Coronary artery (tissue), 2 donors: ENCODE measurements at regions not wholly inside any gene's neighbourhood (a gene's known extent, or its start where the extent isn't known, plus 50 kb on each side); places are given as distances from the start of the nearest gene placed in this dataset.

Experiments used
- DNase-seq: peaks from one replicate; pipeline ENCODE4 v3.0.0-alpha.2; 2017; ENCODE audit warnings: low spot score
- H3K27ac ChIP-seq, 2 donors: fragments of 200-600 bp; sonication (generic); one replicate each; pipeline ENCODE4 v1.5.1; 2016 to 2019
- H3K4me3 ChIP-seq: fragments of 200-600 bp; sonication (generic); 2 replicates; pipeline ENCODE4 v1.5.1; 2016; ENCODE audit warnings: mild to moderate bottlenecking, moderate library complexity
- TF ChIP-seq, protein P1 (sequence below): fragments of 200-600 bp; sonication (generic); IDR thresholded peaks from one replicate; pipeline ENCODE4 v1.5.1; 2019; ENCODE audit warnings: antibody characterized with exemption

DNA sequence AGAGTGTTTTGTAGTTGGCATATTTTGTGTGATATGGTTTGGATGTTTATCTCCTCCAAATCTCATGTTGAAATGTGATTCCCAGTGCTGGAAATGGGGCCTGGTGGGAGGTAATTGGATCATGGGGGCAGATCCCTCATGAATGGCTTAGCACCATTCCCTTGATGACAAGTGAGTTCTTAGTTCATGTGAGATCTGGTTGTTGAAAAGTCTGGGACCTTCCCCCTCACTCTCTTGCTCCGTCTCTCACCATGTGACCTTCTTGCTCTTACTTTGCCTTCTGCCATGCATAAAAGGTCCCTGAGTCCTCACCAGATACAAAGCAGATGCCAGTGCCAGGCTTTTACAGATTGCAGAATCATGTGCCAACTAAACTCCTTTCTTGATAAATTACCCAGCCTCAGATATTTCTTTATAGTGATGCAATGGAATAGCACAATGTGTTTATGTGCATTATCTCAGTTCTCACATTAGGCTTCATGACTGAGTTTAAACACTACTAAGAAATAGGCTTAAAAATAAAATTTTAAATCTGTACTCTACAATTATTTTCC, 1348.8 kb downstream of the STIM2 start:
- no peak overlapping the region for H3K4me3 ChIP-seq
- TF ChIP-seq, protein P1, sequence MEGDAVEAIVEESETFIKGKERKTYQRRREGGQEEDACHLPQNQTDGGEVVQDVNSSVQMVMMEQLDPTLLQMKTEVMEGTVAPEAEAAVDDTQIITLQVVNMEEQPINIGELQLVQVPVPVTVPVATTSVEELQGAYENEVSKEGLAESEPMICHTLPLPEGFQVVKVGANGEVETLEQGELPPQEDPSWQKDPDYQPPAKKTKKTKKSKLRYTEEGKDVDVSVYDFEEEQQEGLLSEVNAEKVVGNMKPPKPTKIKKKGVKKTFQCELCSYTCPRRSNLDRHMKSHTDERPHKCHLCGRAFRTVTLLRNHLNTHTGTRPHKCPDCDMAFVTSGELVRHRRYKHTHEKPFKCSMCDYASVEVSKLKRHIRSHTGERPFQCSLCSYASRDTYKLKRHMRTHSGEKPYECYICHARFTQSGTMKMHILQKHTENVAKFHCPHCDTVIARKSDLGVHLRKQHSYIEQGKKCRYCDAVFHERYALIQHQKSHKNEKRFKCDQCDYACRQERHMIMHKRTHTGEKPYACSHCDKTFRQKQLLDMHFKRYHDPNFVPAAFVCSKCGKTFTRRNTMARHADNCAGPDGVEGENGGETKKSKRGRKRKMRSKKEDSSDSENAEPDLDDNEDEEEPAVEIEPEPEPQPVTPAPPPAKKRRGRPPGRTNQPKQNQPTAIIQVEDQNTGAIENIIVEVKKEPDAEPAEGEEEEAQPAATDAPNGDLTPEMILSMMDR: no peak
- H3K27ac ChIP-seq: no peak overlapping the region
- no peak for DNase-seq

DNA sequence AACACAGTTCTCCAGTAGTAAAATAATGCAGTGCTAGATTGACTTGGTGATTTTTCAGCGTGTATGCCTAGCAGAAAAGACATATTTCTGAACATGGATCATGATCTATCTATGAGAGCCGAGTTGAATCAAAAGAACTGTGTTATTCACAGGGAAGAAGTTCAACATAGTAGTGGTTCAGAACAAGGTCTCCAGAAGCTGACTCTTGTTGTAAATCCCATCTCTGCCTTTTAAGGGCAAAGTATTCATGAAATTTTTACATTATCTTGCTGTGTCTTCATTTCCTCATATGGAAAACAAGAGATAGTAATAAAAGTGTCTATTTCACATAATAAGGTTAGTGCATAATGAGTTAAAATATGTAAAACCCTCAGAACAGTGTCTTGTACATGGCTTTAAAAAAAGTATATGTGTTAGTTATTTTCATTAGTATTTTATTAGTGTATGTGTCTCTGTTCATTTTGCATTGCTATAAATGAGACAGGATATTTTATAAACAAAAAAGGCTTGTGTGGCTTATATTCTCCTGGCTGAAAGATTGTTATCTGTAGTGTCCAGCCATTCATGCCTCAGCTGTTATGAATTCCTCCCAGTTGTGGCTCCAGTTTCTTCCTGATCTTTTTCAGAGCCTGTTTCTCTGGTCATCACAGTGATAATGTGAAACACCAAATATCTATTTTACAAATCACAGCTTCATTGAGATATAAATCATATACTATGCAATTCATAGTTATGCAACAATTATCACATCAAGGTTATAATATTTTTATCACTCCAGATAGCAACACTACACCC, 1351.2 kb downstream of the STIM2 start:
- no peak overlapping the region for H3K4me3 ChIP-seq
- H3K27ac ChIP-seq: no peak overlapping the region
- DNase-seq: no peak
- TF ChIP-seq, protein P1: no peak

DNA sequence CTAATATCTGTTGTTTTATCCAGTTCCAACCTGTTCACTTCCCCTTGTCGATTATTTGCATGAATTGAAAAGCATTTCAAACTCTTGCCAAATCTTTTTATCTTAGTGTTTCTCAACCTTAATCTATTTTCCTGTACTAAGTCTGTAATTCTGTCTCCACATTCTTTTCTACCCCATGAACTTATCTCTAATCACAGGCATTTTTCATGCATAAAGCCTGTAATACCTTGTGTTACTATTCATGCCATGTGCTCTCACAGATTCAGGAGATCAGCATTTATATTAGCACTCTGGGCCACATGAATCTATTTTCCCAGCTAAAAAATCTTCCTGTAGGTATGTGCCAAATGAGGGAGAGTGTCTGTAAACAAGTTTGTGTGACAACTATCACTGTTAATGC, 1360.9 kb downstream of the STIM2 start:
- TF ChIP-seq, protein P1: no peak
- H3K27ac ChIP-seq: no peak overlapping the region

DNA sequence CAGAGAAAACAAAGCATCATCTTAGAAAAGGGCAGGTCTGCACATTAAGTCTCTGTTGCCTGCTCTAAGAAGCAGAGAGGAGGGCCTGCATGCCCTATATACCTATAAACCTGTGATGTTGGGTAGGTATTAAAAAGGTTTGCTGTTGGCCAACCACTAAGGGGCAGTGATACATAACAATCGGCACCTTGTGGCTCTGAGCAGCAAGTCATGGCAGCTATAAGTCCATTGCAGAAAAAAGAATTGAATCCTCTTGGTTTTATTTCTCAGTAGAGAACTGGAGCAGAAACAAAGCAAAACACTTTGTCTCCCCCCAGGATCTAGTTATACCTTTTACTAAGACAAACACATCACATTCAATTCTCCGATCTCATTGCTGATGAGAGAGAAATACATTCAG, 1364.4 kb downstream of the STIM2 start:
- DNase-seq: no peak
- no peak overlapping the region for H3K4me3 ChIP-seq
- TF ChIP-seq, protein P1: no peak
- no peak overlapping the region for H3K27ac ChIP-seq

More for the DNA sequence above, 1360.9 kb downstream of the STIM2 start:
- H3K4me3 ChIP-seq: no peak overlapping the region
- DNase-seq: no peak

DNA sequence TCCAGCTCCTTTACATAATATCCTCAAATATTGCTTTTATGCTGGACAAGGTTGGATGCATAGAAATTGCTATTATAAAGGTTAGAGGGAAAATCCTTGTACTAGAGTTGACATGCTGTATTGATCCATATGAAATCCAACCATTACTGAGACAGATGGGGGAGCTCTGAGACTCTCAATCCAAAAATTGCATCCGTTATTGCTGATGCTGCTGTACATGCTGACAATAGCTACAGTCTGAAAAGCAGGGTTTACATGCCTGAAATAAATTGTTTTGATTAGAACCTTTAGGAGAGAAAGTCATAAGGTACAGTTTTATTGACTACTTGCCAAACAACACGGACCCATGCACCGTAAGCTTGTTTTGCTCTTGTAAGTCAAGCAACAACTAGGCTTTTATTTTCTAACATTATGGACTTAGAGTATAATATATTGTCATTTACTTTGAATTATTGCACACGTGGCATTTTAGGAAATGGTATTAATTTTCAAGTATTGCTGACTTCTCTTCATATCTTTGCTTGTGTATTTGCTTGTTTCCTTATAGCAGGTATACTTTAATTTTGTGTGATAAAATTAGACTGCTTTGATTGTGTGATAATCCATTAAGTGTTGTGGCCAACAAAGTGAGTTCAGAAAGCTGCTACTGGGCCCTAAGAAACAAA, 1365.2 kb downstream of the STIM2 start:
- no peak for DNase-seq
- no peak overlapping the region for H3K4me3 ChIP-seq
- no peak overlapping the region for H3K27ac ChIP-seq
- TF ChIP-seq, protein P1: no peak

DNA sequence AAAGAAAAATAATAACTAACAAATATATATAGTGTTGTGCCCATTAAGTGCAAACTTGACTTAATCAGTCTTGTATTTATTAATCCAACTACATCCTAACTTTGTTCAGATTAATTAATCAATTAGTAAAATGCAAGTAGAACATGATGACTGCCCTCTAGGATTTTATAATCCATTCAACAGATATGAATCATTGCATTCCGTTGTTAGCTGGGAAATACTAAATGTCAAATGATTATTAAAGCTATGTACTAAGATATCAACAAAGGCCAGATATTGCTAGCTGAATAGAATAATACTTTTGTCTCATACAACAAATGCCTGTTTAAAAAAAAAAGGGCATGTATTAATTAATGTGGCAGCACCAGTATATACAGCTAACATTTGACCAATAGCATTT, 1366.3 kb downstream of the STIM2 start:
- Histone ChIP-seq H3K4me3 (no peak overlapping the region), H3K27ac (no peak overlapping the region)
- TF ChIP-seq, protein P1: no peak
- no peak for DNase-seq
